ENCODE measurements at regions not wholly inside any gene's neighbourhood (a gene's known extent, or its start where the extent isn't known, plus 50 kb on each side); places are given as distances from the start of the nearest gene placed in this dataset.

DNA sequence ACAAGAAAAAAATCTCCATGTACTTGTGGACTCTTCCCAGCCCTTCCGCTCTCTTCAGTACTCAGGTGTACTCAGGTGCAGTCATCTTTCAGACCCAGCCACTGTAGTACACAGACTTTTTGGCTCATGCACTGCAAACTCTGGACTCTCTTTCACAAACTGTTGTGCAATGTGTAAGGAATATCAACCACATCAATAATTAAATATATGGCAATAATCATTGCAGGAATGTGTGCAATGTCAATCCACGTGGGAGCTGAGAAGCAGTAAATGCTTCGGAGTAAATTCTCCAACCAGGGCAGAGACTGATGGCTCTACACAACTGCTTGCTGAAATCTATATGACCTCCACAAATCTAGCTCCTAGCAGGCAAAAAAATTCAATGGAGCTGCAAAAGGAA, 287.3 kb upstream of the COL8A1 start:
- TF ChIP-seq, protein P1, sequence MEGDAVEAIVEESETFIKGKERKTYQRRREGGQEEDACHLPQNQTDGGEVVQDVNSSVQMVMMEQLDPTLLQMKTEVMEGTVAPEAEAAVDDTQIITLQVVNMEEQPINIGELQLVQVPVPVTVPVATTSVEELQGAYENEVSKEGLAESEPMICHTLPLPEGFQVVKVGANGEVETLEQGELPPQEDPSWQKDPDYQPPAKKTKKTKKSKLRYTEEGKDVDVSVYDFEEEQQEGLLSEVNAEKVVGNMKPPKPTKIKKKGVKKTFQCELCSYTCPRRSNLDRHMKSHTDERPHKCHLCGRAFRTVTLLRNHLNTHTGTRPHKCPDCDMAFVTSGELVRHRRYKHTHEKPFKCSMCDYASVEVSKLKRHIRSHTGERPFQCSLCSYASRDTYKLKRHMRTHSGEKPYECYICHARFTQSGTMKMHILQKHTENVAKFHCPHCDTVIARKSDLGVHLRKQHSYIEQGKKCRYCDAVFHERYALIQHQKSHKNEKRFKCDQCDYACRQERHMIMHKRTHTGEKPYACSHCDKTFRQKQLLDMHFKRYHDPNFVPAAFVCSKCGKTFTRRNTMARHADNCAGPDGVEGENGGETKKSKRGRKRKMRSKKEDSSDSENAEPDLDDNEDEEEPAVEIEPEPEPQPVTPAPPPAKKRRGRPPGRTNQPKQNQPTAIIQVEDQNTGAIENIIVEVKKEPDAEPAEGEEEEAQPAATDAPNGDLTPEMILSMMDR (IDR thresholded peaks at IDR 0.05) = no peak
- TF ChIP-seq POLR2A (IDR thresholded peaks at IDR 0.05) = no peak
